Astrocyte (in vitro differentiated cells and primary cell): ENCODE measurements at regions not wholly inside any gene's neighbourhood (a gene's known extent, or its start where the extent isn't known, plus 50 kb on each side); places are given as distances from the start of the nearest gene placed in this dataset.

Experiments used
- DNase-seq: peaks from one replicate; pipeline ENCODE4 v3.0.0-alpha.2; 2010; ENCODE audit warnings: low read depth
- FAIRE-seq: peaks from 2 replicates; lab custom pipeline; 2011; peaks lifted over from hg19 to GRCh38; lab: Jason Lieb, UNC
- H2AFZ ChIP-seq: 2 replicates; pipeline ENCODE4 v1.6.0; 2012; ENCODE audit warnings: low read depth, low read length, inconsistent platforms
- H3K27ac ChIP-seq: 2 replicates; pipeline ENCODE4 v1.5.1; 2011; ENCODE audit warnings: low read depth, low read length, inconsistent platforms
- H3K27me3 ChIP-seq: 2 replicates; pipeline ENCODE4 v1.6.0; 2011; ENCODE audit warnings: low read length, inconsistent platforms; ENCODE audit not compliant: insufficient read depth
- H3K36me3 ChIP-seq: 2 replicates; pipeline ENCODE4 v1.5.1; 2011; ENCODE audit warnings: low read length, inconsistent platforms; ENCODE audit not compliant: insufficient read depth
- H3K4me1 ChIP-seq: 2 replicates; pipeline ENCODE4 v1.5.1; 2011; ENCODE audit warnings: low read length, inconsistent platforms; ENCODE audit not compliant: insufficient read depth
- H3K4me2 ChIP-seq: 2 replicates; pipeline ENCODE4 v1.6.0; 2012; ENCODE audit warnings: low read length, inconsistent platforms
- H3K4me3 ChIP-seq: 2 replicates; pipeline ENCODE4 v1.5.1; 2011; ENCODE audit warnings: low read depth, mild to moderate bottlenecking, low read length, inconsistent platforms; ENCODE audit not compliant: insufficient read depth
- H3K79me2 ChIP-seq: 2 replicates; pipeline ENCODE4 v1.6.0; 2012; ENCODE audit warnings: mild to moderate bottlenecking, low read length, inconsistent platforms; ENCODE audit not compliant: insufficient read depth
- H3K9ac ChIP-seq: 2 replicates; pipeline ENCODE4 v1.6.0; 2012; ENCODE audit warnings: mild to moderate bottlenecking, low read length, inconsistent platforms
- H3K9me3 ChIP-seq: 2 replicates; pipeline ENCODE4 v1.5.1; 2012; ENCODE audit warnings: low read depth, mild to moderate bottlenecking, low read length, inconsistent platforms; ENCODE audit not compliant: insufficient read depth
- H4K20me1 ChIP-seq: 2 replicates; pipeline ENCODE4 v1.6.0; 2012; ENCODE audit warnings: low read length, inconsistent platforms; ENCODE audit not compliant: insufficient read depth
- H3K27ac Mint-ChIP-seq: one replicate; pipeline ENCODE4 v1.8.0; 2021; ENCODE audit warnings: mild to moderate bottlenecking, mixed read lengths; ENCODE audit not compliant: unreplicated experiment
- H3K27me3 Mint-ChIP-seq: one replicate; pipeline ENCODE4 v1.8.0; 2021; ENCODE audit warnings: low read depth, mixed read lengths; ENCODE audit not compliant: unreplicated experiment
- H3K36me3 Mint-ChIP-seq: one replicate; pipeline ENCODE4 v1.8.0; 2021; ENCODE audit warnings: low read depth, mixed read lengths; ENCODE audit not compliant: unreplicated experiment
- H3K4me1 Mint-ChIP-seq: one replicate; pipeline ENCODE4 v1.8.0; 2021; ENCODE audit warnings: low read depth, mixed read lengths; ENCODE audit not compliant: unreplicated experiment
- H3K4me3 Mint-ChIP-seq: one replicate; pipeline ENCODE4 v1.8.0; 2021; ENCODE audit warnings: mild to moderate bottlenecking, moderate library complexity, mixed read lengths; ENCODE audit not compliant: unreplicated experiment
- H3K9me3 Mint-ChIP-seq: one replicate; pipeline ENCODE4 v1.8.0; 2021; ENCODE audit warnings: mild to moderate bottlenecking, mixed read lengths; ENCODE audit not compliant: unreplicated experiment
- EZH2 ChIP-seq: IDR thresholded peaks from 2 replicates; pipeline ENCODE4 v1.6.1; 2012; ENCODE audit warnings: mild to moderate bottlenecking, low read length, inconsistent platforms; ENCODE audit not compliant: insufficient read depth
- TF ChIP-seq, protein P1 (sequence below): IDR thresholded peaks from 2 replicates; pipeline ENCODE4 v1.5.1; 2011; ENCODE audit warnings: low read depth, mild to moderate bottlenecking, inconsistent platforms, low read length, moderate library complexity; ENCODE audit not compliant: insufficient read depth

DNA sequence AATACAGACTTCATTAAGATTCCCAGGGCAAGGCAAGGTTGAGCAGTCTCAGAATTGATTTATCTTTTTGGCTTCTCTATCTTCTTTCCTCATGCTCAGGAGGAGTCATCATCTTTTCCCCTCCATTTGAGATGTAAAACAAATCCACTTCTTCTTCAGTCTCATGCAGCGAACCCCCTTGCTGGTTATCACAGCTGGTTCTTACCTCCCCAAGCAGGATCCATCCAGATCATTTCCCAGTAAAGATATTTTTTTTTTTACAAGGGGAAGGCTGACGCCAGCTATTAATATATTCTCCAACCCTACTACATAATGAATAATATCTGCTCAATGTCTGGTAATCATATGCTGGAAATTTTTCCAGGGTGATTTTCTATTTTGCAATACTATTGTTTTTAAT lies 508.9 kb upstream of the NOX3 start:
- no peak overlapping the region for H3K4me3 Mint-ChIP-seq
- H3K9ac ChIP-seq: no peak overlapping the region
- H3K27me3 Mint-ChIP-seq: peaks cover 5% of the 10 kb centered on the region
- FAIRE-seq (no peak), DNase-seq (no peak)
- H3K27me3 ChIP-seq: no peaks in the 10 kb centered on the region
- no peak overlapping the region for H3K27ac Mint-ChIP-seq
- no peaks in the 10 kb centered on the region for H3K36me3 ChIP-seq
- no peak overlapping the region for H2AFZ ChIP-seq
- H3K4me1 ChIP-seq: no peaks in the 10 kb centered on the region
- no peaks in the 10 kb centered on the region for H3K79me2 ChIP-seq
- peaks cover 2% of the 10 kb centered on the region for H3K4me1 Mint-ChIP-seq
- H3K27ac ChIP-seq: no peak overlapping the region
- no peak overlapping the region for H3K4me2 ChIP-seq
- TF ChIP-seq, protein P1, sequence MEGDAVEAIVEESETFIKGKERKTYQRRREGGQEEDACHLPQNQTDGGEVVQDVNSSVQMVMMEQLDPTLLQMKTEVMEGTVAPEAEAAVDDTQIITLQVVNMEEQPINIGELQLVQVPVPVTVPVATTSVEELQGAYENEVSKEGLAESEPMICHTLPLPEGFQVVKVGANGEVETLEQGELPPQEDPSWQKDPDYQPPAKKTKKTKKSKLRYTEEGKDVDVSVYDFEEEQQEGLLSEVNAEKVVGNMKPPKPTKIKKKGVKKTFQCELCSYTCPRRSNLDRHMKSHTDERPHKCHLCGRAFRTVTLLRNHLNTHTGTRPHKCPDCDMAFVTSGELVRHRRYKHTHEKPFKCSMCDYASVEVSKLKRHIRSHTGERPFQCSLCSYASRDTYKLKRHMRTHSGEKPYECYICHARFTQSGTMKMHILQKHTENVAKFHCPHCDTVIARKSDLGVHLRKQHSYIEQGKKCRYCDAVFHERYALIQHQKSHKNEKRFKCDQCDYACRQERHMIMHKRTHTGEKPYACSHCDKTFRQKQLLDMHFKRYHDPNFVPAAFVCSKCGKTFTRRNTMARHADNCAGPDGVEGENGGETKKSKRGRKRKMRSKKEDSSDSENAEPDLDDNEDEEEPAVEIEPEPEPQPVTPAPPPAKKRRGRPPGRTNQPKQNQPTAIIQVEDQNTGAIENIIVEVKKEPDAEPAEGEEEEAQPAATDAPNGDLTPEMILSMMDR: no peak
- TF ChIP-seq EZH2: no peak
- no peak overlapping the region for H3K4me3 ChIP-seq
- H3K36me3 Mint-ChIP-seq: no peaks in the 10 kb centered on the region
- peaks cover 10% of the 10 kb centered on the region for H3K9me3 Mint-ChIP-seq
- no peaks in the 10 kb centered on the region for H3K9me3 ChIP-seq
- no peaks in the 10 kb centered on the region for H4K20me1 ChIP-seq

DNA sequence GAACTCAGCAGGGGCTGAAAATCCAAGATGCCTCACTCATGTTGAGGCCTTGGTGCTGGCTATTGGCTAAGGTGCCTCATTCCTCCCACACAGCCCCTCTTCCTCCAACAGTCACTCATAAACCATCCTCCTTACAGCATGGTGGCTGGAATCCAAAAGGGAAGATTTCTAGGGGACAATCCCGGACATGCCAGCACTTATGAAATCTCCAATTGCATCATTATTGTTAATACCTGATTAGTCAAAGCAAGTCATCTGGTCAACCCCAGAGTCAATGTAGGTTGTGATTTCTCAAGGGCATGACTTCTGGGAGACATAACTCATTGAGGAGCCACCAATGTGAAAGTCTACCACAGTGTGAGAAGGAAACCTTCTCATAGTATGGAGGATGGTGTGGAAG lies 506.6 kb upstream of the NOX3 start:
- H3K79me2 ChIP-seq: no peaks in the 10 kb centered on the region
- no peak for TF ChIP-seq EZH2
- TF ChIP-seq, protein P1: no peak
- H3K27ac Mint-ChIP-seq: no peak overlapping the region
- H4K20me1 ChIP-seq: no peaks in the 10 kb centered on the region
- H3K27ac ChIP-seq: no peak overlapping the region
- peaks cover 8% of the 10 kb centered on the region for H3K27me3 Mint-ChIP-seq
- H3K4me3 ChIP-seq: no peak overlapping the region
- no peaks in the 10 kb centered on the region for H3K36me3 Mint-ChIP-seq
- no peak overlapping the region for H3K4me3 Mint-ChIP-seq
- H3K36me3 ChIP-seq: no peaks in the 10 kb centered on the region
- no peaks in the 10 kb centered on the region for H3K27me3 ChIP-seq
- H3K4me1 Mint-ChIP-seq: peaks cover under 1% of the 10 kb centered on the region
- H3K4me1 ChIP-seq: no peaks in the 10 kb centered on the region
- DNase-seq (no peak), FAIRE-seq (no peak)
- no peak overlapping the region for H2AFZ ChIP-seq
- peaks cover 10% of the 10 kb centered on the region for H3K9me3 Mint-ChIP-seq
- no peak overlapping the region for H3K9ac ChIP-seq
- H3K9me3 ChIP-seq: no peaks in the 10 kb centered on the region
- H3K4me2 ChIP-seq: no peak overlapping the region

DNA sequence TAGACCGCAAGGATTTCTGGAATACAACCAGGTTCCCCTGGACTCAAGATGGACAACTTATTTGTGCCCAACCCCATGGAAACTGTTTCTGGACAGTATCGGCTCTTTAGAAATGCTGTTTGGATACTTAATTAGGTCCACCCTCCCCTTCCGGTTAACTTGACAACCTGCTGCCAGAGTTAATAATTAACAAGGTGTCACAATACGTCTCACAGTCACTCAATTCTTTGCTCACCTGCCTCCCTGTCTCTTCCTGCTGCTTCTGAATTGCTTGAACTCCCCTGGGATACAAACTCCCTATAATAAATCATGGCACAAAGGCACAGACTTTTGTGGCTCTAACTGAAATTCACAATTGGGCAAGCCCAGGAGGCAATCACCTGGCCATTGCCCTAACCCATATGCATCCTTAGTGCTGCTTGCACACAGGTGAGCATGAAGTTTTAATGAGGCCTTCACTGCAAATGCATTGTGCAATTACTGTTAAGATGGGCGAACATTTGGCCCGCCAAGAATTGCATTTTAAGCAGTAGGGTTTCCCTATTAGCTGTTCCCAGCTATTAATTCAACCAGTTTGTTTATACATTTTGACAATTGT lies 504.4 kb upstream of the NOX3 start:
- Histone ChIP-seq H3K4me2 (no peak overlapping the region), H3K27ac (no peak overlapping the region), H3K27me3 (no peaks in the 10 kb centered on the region), H3K4me3 (no peak overlapping the region), H3K9ac (no peak overlapping the region), H3K36me3 (no peaks in the 10 kb centered on the region), H2AFZ (no peak overlapping the region), H3K4me1 (no peaks in the 10 kb centered on the region), H3K79me2 (no peaks in the 10 kb centered on the region), H3K9me3 (no peaks in the 10 kb centered on the region), H4K20me1 (no peaks in the 10 kb centered on the region)
- Mint-ChIP-seq H3K4me1 (no peaks in the 10 kb centered on the region), H3K27me3 (peaks cover 10% of the 10 kb centered on the region), H3K27ac (no peak overlapping the region), H3K4me3 (no peak overlapping the region), H3K9me3 (peaks cover 10% of the 10 kb centered on the region), H3K36me3 (no peaks in the 10 kb centered on the region)
- TF ChIP-seq, protein P1: no peak
- TF ChIP-seq EZH2: no peak
- FAIRE-seq: no peak
- DNase-seq: no peak
